ENCODE measurements at regions not wholly inside any gene's neighbourhood (a gene's known extent, or its start where the extent isn't known, plus 50 kb on each side); places are given as distances from the start of the nearest gene placed in this dataset.

GRCh38 chr4:130393642-130394041 is 1297.7 kb downstream of the C4orf33 start:
- H3K27me3 ChIP-seq (ENCODE audit: control insufficient read depth, insufficient read depth, low read length), result no peaks in the 10 kb centered on the region
- TF ChIP-seq CTCF (IDR thresholded peaks at IDR 0.05; ENCODE audit: borderline replicate concordance, extremely low read depth, insufficient read depth), result no peak
- no peak for FAIRE-seq
- no peak overlapping the region for H3K4me3 ChIP-seq (ENCODE audit: low read length in 3 of 3)
- intact Hi-C loops (cut with DNase I), result no loop called here
- no peaks in the 10 kb centered on the region for H3K36me3 ChIP-seq (ENCODE audit: control insufficient read depth in 2 of 3, insufficient read depth in 3 of 3, low read length in 3 of 3)
- no peaks in the 10 kb centered on the region for H3K4me1 ChIP-seq (ENCODE audit: control insufficient read depth in 2 of 3, insufficient read depth in 2 of 3, low read depth in 1 of 3, low read length in 3 of 3)
- no peak overlapping the region for H3K27ac ChIP-seq (ENCODE audit: low read depth in 2 of 2, low read length in 2 of 2)
- no peak for DNase-seq
- no peak overlapping the region for H3K9ac ChIP-seq (ENCODE audit: low read length in 3 of 3)
- H3K9me3 ChIP-seq (ENCODE audit: control insufficient read depth in 2 of 3, insufficient read depth in 1 of 3, low read length in 3 of 3), result no peaks in the 10 kb centered on the region

DNA sequence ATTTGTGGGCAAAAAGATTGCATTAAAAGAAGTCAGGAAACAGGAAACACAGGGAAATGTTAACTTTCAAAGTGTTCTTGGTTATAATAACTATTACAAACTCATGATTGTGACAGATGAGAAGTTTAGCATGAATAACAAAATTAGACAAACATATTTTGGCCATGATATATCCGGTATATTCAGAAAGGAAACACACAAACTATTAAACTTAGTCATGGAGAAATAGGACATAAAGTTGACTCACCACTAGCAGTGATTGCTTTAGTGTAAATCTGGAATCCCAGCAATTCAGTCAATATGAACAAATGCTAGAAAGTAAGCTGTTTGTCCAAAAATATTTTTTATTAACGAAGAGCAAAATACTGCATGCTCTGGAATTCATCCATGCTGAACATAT is 1299.9 kb downstream of the C4orf33 start:
- no peak for FAIRE-seq

DNA sequence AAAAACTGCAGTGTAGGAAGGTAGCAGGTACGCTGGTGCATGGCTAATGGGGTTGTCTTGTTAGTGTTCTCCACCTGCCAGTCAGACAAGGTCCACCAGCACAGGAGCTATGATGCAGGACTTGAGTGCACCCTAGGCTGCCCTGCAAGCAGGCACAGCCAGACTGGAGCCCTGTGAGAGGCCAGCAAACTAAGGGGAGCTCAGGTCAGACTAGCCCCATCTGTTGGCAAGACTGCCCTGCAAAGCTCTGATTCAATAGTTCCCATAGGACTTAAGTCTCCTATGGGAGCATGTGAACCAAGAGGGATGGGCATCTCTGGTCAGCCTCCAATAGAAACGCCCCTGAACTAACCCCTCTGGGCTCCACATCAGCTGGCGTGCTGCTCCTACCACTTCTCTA is 1307.3 kb downstream of the C4orf33 start:
- FAIRE-seq (no peak), DNase-seq (no peak)
- Histone ChIP-seq H3K36me3 (ENCODE audit: control insufficient read depth in 2 of 3, insufficient read depth in 3 of 3, low read length in 3 of 3) (no peaks in the 10 kb centered on the region), H3K27ac (ENCODE audit: low read depth in 2 of 2, low read length in 2 of 2) (no peak overlapping the region), H3K4me1 (ENCODE audit: control insufficient read depth in 2 of 3, insufficient read depth in 2 of 3, low read depth in 1 of 3, low read length in 3 of 3) (no peaks in the 10 kb centered on the region), H3K27me3 (ENCODE audit: control insufficient read depth, insufficient read depth, low read length) (no peaks in the 10 kb centered on the region), H3K9ac (ENCODE audit: low read length in 3 of 3) (no peak overlapping the region), H3K9me3 (ENCODE audit: control insufficient read depth in 2 of 3, insufficient read depth in 1 of 3, low read length in 3 of 3) (no peaks in the 10 kb centered on the region), H3K4me3 (ENCODE audit: low read length in 3 of 3) (no peak overlapping the region)
- no peak for TF ChIP-seq CTCF (IDR thresholded peaks at IDR 0.05; ENCODE audit: borderline replicate concordance, extremely low read depth, insufficient read depth)
- intact Hi-C loops (cut with DNase I), result no loop called here

More for the DNA sequence above, 1299.9 kb downstream of the C4orf33 start:
- Histone ChIP-seq H3K27me3 (ENCODE audit: control insufficient read depth, insufficient read depth, low read length) (no peaks in the 10 kb centered on the region), H3K9me3 (ENCODE audit: control insufficient read depth in 2 of 3, insufficient read depth in 1 of 3, low read length in 3 of 3) (no peaks in the 10 kb centered on the region), H3K27ac (ENCODE audit: low read depth in 2 of 2, low read length in 2 of 2) (no peak overlapping the region), H3K9ac (ENCODE audit: low read length in 3 of 3) (no peak overlapping the region), H3K4me3 (ENCODE audit: low read length in 3 of 3) (no peak overlapping the region), H3K36me3 (ENCODE audit: control insufficient read depth in 2 of 3, insufficient read depth in 3 of 3, low read length in 3 of 3) (no peaks in the 10 kb centered on the region), H3K4me1 (ENCODE audit: control insufficient read depth in 2 of 3, insufficient read depth in 2 of 3, low read depth in 1 of 3, low read length in 3 of 3) (no peaks in the 10 kb centered on the region)
- TF ChIP-seq CTCF (IDR thresholded peaks at IDR 0.05; ENCODE audit: borderline replicate concordance, extremely low read depth, insufficient read depth), result no peak
- no peak for DNase-seq
- intact Hi-C loops (cut with DNase I), result no loop called here

- Histone ChIP-seq H3K4me1 (ENCODE audit: control insufficient read depth in 2 of 3, insufficient read depth in 2 of 3, low read depth in 1 of 3, low read length in 3 of 3) (no peaks in the 10 kb centered on the region), H3K4me3 (ENCODE audit: low read length in 3 of 3) (no peak overlapping the region), H3K36me3 (ENCODE audit: control insufficient read depth in 2 of 3, insufficient read depth in 3 of 3, low read length in 3 of 3) (no peaks in the 10 kb centered on the region), H3K9ac (ENCODE audit: low read length in 3 of 3) (no peak overlapping the region), H3K27ac (ENCODE audit: low read depth in 2 of 2, low read length in 2 of 2) (no peak overlapping the region), H3K9me3 (ENCODE audit: control insufficient read depth in 2 of 3, insufficient read depth in 1 of 3, low read length in 3 of 3) (no peaks in the 10 kb centered on the region), H3K27me3 (ENCODE audit: control insufficient read depth, insufficient read depth, low read length) (no peaks in the 10 kb centered on the region)
- FAIRE-seq (peak; percentile 6), DNase-seq (no peak)
- no peak for TF ChIP-seq CTCF (IDR thresholded peaks at IDR 0.05; ENCODE audit: borderline replicate concordance, extremely low read depth, insufficient read depth)
- intact Hi-C loops (cut with DNase I), result no loop called here
Observed at GRCh38 chr4:130416228-130416627, 1320.3 kb downstream of the C4orf33 start.

Measured in kidney (tissue), 13 donors.